H1 (cell line): ENCODE measurements at regions not wholly inside any gene's neighbourhood (a gene's known extent, or its start where the extent isn't known, plus 50 kb on each side); places are given as distances from the start of the nearest gene placed in this dataset.

Experiments used
- CTCF ChIA-PET: fragments of 300-600 bp; sonication (Branson Sonifier 250); formaldehyde crosslinking; loops from one replicate; lab custom pipeline; 2021; ENCODE audit not compliant: partially characterized antibody; lab: Charles Lee
- POLR2A ChIA-PET: fragments of 300-600 bp; sonication (Branson Sonifier 250); formaldehyde crosslinking; loops from one replicate; lab custom pipeline; 2021; ENCODE audit warnings: inconsistent platforms; ENCODE audit not compliant: partially characterized antibody; lab: Charles Lee
- DNase-seq, 2 experiments: peaks; one replicate each; pipeline versions ENCODE4 v3.0.0 to v3.0.0-alpha.2; 2010 to 2022; ENCODE audit warnings: low spot score in 2 of 2, low read depth in 1 of 2, mixed read lengths in 1 of 2
- FAIRE-seq: peaks from 2 replicates; lab custom pipeline; 2011; peaks lifted over from hg19 to GRCh38; lab: Jason Lieb, UNC
- H2AFZ ChIP-seq: 2 replicates; pipeline ENCODE4 v1.8.1; 2012; ENCODE audit warnings: low read length, inconsistent platforms
- H2AK5ac ChIP-seq: 2 replicates; pipeline ENCODE4 v1.6.1; 2013; ENCODE audit warnings: low read depth, low read length
- H2BK120ac ChIP-seq: replicated peaks from 2 replicates; pipeline ENCODE3; 2013; ENCODE audit warnings: low read depth, low read length, inconsistent platforms
- H2BK12ac ChIP-seq: 2 replicates; pipeline ENCODE4 v1.6.1; 2013; ENCODE audit warnings: low read depth, low read length
- H2BK15ac ChIP-seq: 2 replicates; pipeline ENCODE4 v1.6.1; 2013; ENCODE audit warnings: low read length
- H2BK20ac ChIP-seq: 2 replicates; pipeline ENCODE4 v1.6.1; 2013; ENCODE audit warnings: low read length
- H2BK5ac ChIP-seq: 2 replicates; pipeline ENCODE4 v1.6.1; 2013; ENCODE audit warnings: low read depth, low read length
- H3K14ac ChIP-seq: 2 replicates; pipeline ENCODE4 v1.6.1; 2013; ENCODE audit warnings: inconsistent platforms; ENCODE audit not compliant: insufficient read length
- H3K18ac ChIP-seq: 2 replicates; pipeline ENCODE4 v1.6.1; 2013; ENCODE audit warnings: low read length; ENCODE audit errors: extremely low read depth
- H3K23ac ChIP-seq: 2 replicates; pipeline ENCODE4 v1.6.1; 2013; ENCODE audit warnings: inconsistent platforms; ENCODE audit not compliant: insufficient read length
- H3K23me2 ChIP-seq: 2 replicates; pipeline ENCODE4 v1.6.1; 2013; ENCODE audit warnings: low read depth, low read length
- H3K27ac ChIP-seq: 2 replicates; pipeline ENCODE4 v1.6.1; 2011; ENCODE audit warnings: low read depth, low read length, inconsistent platforms
- H3K27me3 ChIP-seq, 4 experiments: replicated peaks in 1 of 4; 1 replicate in 1 of 4; 2 replicates in 3 of 4; pipeline versions ENCODE4 v1.6.1 to v1.8.1; 2011 to 2013; ENCODE audit warnings: low read length in 3 of 4, mild to moderate bottlenecking in 3 of 4, inconsistent platforms in 2 of 4, mixed read lengths in 2 of 4, moderate library complexity in 1 of 4; ENCODE audit not compliant: control insufficient read depth in 3 of 4, insufficient read depth in 3 of 4; ENCODE audit errors: extremely low read depth in 1 of 4
- H3K36me3 ChIP-seq, 4 experiments: 2 replicates each; pipeline versions ENCODE4 v1.6.1 to v1.8.1; 2011 to 2013; ENCODE audit warnings: mild to moderate bottlenecking in 4 of 4, low read length in 3 of 4, moderate library complexity in 2 of 4, control low read depth in 1 of 4, inconsistent platforms in 1 of 4; ENCODE audit not compliant: insufficient read depth in 4 of 4, control insufficient read depth in 2 of 4
- H3K4ac ChIP-seq: replicated peaks from 2 replicates; pipeline ENCODE3; 2013; ENCODE audit warnings: low read length, low read depth, mixed read lengths, inconsistent platforms; ENCODE audit not compliant: insufficient read length
- H3K4me1 ChIP-seq, 4 experiments: replicated peaks in 1 of 4; 1 replicate in 1 of 4; 2 replicates in 3 of 4; pipeline versions ENCODE4 v1.6.1 to v1.8.1; 2011 to 2013; ENCODE audit warnings: low read length in 3 of 4, inconsistent platforms in 2 of 4, mixed read lengths in 1 of 4; ENCODE audit not compliant: insufficient read depth in 4 of 4, control insufficient read depth in 3 of 4
- H3K4me2 ChIP-seq, 2 experiments: 2 replicates each; pipeline versions ENCODE4 v1.6.1 to v1.8.1; 2011 to 2013; ENCODE audit warnings: low read depth in 2 of 2, low read length in 2 of 2, control low read depth in 1 of 2, inconsistent platforms in 1 of 2, mild to moderate bottlenecking in 1 of 2; ENCODE audit not compliant: insufficient read depth in 1 of 2
- H3K4me3 ChIP-seq, 4 experiments: fragments of 200-600, 300-600 bp in 1 of 4; sonication (generic), shearing (Covaris generic), sonication (Bioruptor Twin) in 1 of 4; 2 replicates each; pipeline versions ENCODE4 v1.5.1 to v1.8.1; 2011 to 2016; ENCODE audit warnings: low read length in 4 of 4, low read depth in 3 of 4, control low read depth in 2 of 4, inconsistent platforms in 2 of 4, mild to moderate bottlenecking in 2 of 4, mixed read lengths in 1 of 4, moderate library complexity in 1 of 4; ENCODE audit not compliant: insufficient read depth in 2 of 4; ENCODE audit errors: extremely low read depth in 1 of 4
- H3K56ac ChIP-seq: replicated peaks from 2 replicates; pipeline ENCODE3; 2013; ENCODE audit warnings: low read depth, mild to moderate bottlenecking, mixed read lengths, low read length, inconsistent platforms; ENCODE audit not compliant: insufficient read length
- H3K79me1 ChIP-seq: 2 replicates; pipeline ENCODE4 v1.6.1; 2013; ENCODE audit warnings: low read depth, low read length, control low read depth
- H3K79me2 ChIP-seq, 2 experiments: 2 replicates each; pipeline versions ENCODE4 v1.6.1 to v1.8.1; 2012 to 2013; ENCODE audit warnings: low read length in 2 of 2, mild to moderate bottlenecking in 2 of 2, inconsistent platforms in 1 of 2; ENCODE audit not compliant: insufficient read depth in 2 of 2, control insufficient read depth in 1 of 2
- H3K9ac ChIP-seq, 4 experiments: replicated peaks in 1 of 4; 1 replicate in 1 of 4; 2 replicates in 3 of 4; pipeline versions ENCODE4 v1.6.1 to v1.8.1; 2011 to 2013; ENCODE audit warnings: low read depth in 3 of 4, low read length in 3 of 4, control low read depth in 2 of 4, mild to moderate bottlenecking in 2 of 4, moderate library complexity in 2 of 4, inconsistent platforms in 1 of 4; ENCODE audit errors: extremely low read depth in 1 of 4
- H3K9me3 ChIP-seq, 2 experiments: 2 replicates each; pipeline versions ENCODE4 v1.6.1 to v1.8.1; 2012 to 2013; ENCODE audit warnings: mild to moderate bottlenecking in 2 of 2, moderate library complexity in 2 of 2, control low read depth in 1 of 2, inconsistent platforms in 1 of 2, low read depth in 1 of 2, low read length in 1 of 2, mixed read lengths in 1 of 2; ENCODE audit not compliant: insufficient read depth in 2 of 2
- H4K20me1 ChIP-seq, 2 experiments: replicated peaks in 1 of 2; 2 replicates each; pipeline versions ENCODE3 to v1.8.1; 2011 to 2013; ENCODE audit warnings: inconsistent platforms in 2 of 2, low read length in 2 of 2, mild to moderate bottlenecking in 1 of 2; ENCODE audit not compliant: insufficient read depth in 2 of 2, control insufficient read depth in 1 of 2
- H4K5ac ChIP-seq: 2 replicates; pipeline ENCODE4 v1.6.1; 2013; ENCODE audit warnings: low read length, low read depth, mixed read lengths, inconsistent platforms; ENCODE audit not compliant: insufficient read length
- H4K8ac ChIP-seq: 2 replicates; pipeline ENCODE4 v1.8.0; 2013; ENCODE audit warnings: mild to moderate bottlenecking, moderate library complexity, low read length, inconsistent platforms; ENCODE audit not compliant: insufficient read depth; ENCODE audit errors: extremely low read depth
- H4K91ac ChIP-seq: replicated peaks from 2 replicates; pipeline ENCODE3; 2013; ENCODE audit warnings: low read length, mixed read lengths, inconsistent platforms; ENCODE audit not compliant: insufficient read length
- ASH2L ChIP-seq: fragments of 200-600, 300-600 bp; sonication (generic); IDR thresholded peaks from one replicate; pipeline ENCODE4 v1.7.1; 2017; ENCODE audit warnings: low read length
- CHD1 ChIP-seq: IDR thresholded peaks from 2 replicates; pipeline ENCODE4 v1.6.1; 2012; ENCODE audit warnings: low read depth, low read length, improper control_type of control experiment
- CTBP2 ChIP-seq: IDR thresholded peaks from 2 replicates; pipeline ENCODE4 v1.7.0; 2011; ENCODE audit warnings: borderline replicate concordance, mild to moderate bottlenecking, moderate library complexity, mixed read lengths, low read length; ENCODE audit not compliant: insufficient read depth, insufficient read length
- HDAC6 ChIP-seq: IDR thresholded peaks from one replicate; pipeline ENCODE4 v1.7.1; 2012; ENCODE audit warnings: low read depth, mild to moderate bottlenecking, inconsistent platforms, low read length, moderate library complexity
- JUN ChIP-seq: IDR thresholded peaks from 2 replicates; pipeline ENCODE4 v1.6.1; 2011; ENCODE audit warnings: low read depth, mild to moderate bottlenecking, improper control_type of control experiment, low read length
- PHF8 ChIP-seq: fragments of 200-600 bp; sonication (generic); conservative IDR thresholded peaks from 2 replicates; pipeline ENCODE4 v1.7.1; 2012; ENCODE audit warnings: low read depth, mild to moderate bottlenecking, inconsistent platforms, low read length, moderate library complexity
- RFX5 ChIP-seq: IDR thresholded peaks from 2 replicates; pipeline ENCODE4 v1.6.1; 2011; ENCODE audit warnings: low read depth, low read length, improper control_type of control experiment, borderline replicate concordance
- RXRA ChIP-seq: IDR thresholded peaks from 2 replicates; pipeline ENCODE4 v1.6.1; 2011; ENCODE audit warnings: low read depth, mild to moderate bottlenecking, low read length, moderate library complexity; ENCODE audit not compliant: insufficient read depth
- SIX5 ChIP-seq: IDR thresholded peaks from 2 replicates; pipeline ENCODE4 v1.6.1; 2011; ENCODE audit warnings: mild to moderate bottlenecking, low read depth, low read length
- TAF1 ChIP-seq: IDR thresholded peaks from 2 replicates; pipeline ENCODE4 v1.6.1; 2011; ENCODE audit warnings: mild to moderate bottlenecking, low read depth, low read length
- TCF12 ChIP-seq: IDR thresholded peaks from 2 replicates; pipeline ENCODE4 v1.6.1; 2011; ENCODE audit warnings: low read depth, mild to moderate bottlenecking, low read length
- ZNF274 ChIP-seq: IDR thresholded peaks from 2 replicates; pipeline ENCODE4 v1.7.0; 2012; ENCODE audit warnings: low read length, borderline replicate concordance; ENCODE audit errors: extremely low read depth
- TF ChIP-seq, protein P1 (sequence below): IDR thresholded peaks from 2 replicates; pipeline ENCODE4 v1.6.1; 2012; ENCODE audit warnings: low read length, inconsistent platforms

DNA sequence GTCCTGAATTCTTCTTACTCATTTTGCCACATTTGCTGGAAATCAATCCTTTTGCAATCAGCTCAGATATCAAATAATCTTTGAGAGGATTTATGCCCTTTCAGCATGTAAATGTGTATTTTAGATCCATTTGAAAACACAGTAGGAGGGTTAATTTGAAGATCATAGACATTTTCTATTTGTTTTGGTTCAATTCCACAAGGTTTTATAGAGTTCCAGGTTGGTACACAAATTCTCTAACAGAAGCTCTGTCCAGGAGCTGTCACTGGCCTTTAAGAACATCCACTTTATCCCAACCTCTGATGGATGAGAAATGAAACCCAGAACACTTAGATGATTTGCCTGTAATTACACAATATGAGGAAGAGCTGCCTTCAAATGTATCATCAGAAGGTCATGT, 157.3 kb upstream of the CHAC2 start:
- H4K8ac ChIP-seq, result no peak overlapping the region
- no peak overlapping the region for H3K18ac ChIP-seq
- DNase-seq (no peak), FAIRE-seq (no peak)
- ChIA-PET CTCF (interaction anchor here (0.6 kb wide), 1 partner anchor 238 kb away, joined by 5 read pairs; no protein-coding TSS in a partner anchor), POLR2A (no interaction called here)
- no peak overlapping the region for H3K4me3 ChIP-seq
- no peak overlapping the region for H3K4ac ChIP-seq
- H4K91ac ChIP-seq, result no peak overlapping the region
- H4K5ac ChIP-seq, result no peak overlapping the region
- H3K27me3 ChIP-seq, result no peaks in the 10 kb centered on the region
- H3K9ac ChIP-seq, result no peak overlapping the region
- H2BK5ac ChIP-seq, result no peak overlapping the region
- no peaks in the 10 kb centered on the region for H3K36me3 ChIP-seq
- H3K4me1 ChIP-seq, result no peaks in the 10 kb centered on the region
- H2BK15ac ChIP-seq, result no peak overlapping the region
- H2BK120ac ChIP-seq, result no peak overlapping the region
- H4K20me1 ChIP-seq, result no peaks in the 10 kb centered on the region
- no peak overlapping the region for H2AK5ac ChIP-seq
- H3K4me2 ChIP-seq, result no peak overlapping the region
- H3K23me2 ChIP-seq, result no peaks in the 10 kb centered on the region; the same call in 1 of the 2 replicates
- no peaks in the 10 kb centered on the region for H3K79me1 ChIP-seq
- H3K56ac ChIP-seq, result no peak overlapping the region
- H3K9me3 ChIP-seq, result no peaks in the 10 kb centered on the region
- H3K14ac ChIP-seq, result no peak overlapping the region
- H3K27ac ChIP-seq, result no peak overlapping the region
- no peak overlapping the region for H3K23ac ChIP-seq
- H2BK20ac ChIP-seq, result no peak overlapping the region
- no peak overlapping the region for H2AFZ ChIP-seq
- H3K79me2 ChIP-seq, result no peaks in the 10 kb centered on the region
- H2BK12ac ChIP-seq, result no peak overlapping the region
- TF ChIP-seq CTBP2 (no peak), RXRA (no peak), TAF1 (no peak), ZNF274 (no peak), SIX5 (no peak), TCF12 (no peak), PHF8 (no peak), JUN (no peak), HDAC6 (no peak), CHD1 (no peak), ASH2L (no peak), RFX5 (no peak)
- TF ChIP-seq, protein P1, sequence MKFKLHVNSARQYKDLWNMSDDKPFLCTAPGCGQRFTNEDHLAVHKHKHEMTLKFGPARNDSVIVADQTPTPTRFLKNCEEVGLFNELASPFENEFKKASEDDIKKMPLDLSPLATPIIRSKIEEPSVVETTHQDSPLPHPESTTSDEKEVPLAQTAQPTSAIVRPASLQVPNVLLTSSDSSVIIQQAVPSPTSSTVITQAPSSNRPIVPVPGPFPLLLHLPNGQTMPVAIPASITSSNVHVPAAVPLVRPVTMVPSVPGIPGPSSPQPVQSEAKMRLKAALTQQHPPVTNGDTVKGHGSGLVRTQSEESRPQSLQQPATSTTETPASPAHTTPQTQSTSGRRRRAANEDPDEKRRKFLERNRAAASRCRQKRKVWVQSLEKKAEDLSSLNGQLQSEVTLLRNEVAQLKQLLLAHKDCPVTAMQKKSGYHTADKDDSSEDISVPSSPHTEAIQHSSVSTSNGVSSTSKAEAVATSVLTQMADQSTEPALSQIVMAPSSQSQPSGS, result no peak
